ENCODE measurements at regions not wholly inside any gene's neighbourhood (a gene's known extent, or its start where the extent isn't known, plus 50 kb on each side); places are given as distances from the start of the nearest gene placed in this dataset.

GRCh38 chr4:137923494-137923893 is 318.7 kb downstream of the SLC7A11 start (continued):
- TF ChIP-seq, protein P1, sequence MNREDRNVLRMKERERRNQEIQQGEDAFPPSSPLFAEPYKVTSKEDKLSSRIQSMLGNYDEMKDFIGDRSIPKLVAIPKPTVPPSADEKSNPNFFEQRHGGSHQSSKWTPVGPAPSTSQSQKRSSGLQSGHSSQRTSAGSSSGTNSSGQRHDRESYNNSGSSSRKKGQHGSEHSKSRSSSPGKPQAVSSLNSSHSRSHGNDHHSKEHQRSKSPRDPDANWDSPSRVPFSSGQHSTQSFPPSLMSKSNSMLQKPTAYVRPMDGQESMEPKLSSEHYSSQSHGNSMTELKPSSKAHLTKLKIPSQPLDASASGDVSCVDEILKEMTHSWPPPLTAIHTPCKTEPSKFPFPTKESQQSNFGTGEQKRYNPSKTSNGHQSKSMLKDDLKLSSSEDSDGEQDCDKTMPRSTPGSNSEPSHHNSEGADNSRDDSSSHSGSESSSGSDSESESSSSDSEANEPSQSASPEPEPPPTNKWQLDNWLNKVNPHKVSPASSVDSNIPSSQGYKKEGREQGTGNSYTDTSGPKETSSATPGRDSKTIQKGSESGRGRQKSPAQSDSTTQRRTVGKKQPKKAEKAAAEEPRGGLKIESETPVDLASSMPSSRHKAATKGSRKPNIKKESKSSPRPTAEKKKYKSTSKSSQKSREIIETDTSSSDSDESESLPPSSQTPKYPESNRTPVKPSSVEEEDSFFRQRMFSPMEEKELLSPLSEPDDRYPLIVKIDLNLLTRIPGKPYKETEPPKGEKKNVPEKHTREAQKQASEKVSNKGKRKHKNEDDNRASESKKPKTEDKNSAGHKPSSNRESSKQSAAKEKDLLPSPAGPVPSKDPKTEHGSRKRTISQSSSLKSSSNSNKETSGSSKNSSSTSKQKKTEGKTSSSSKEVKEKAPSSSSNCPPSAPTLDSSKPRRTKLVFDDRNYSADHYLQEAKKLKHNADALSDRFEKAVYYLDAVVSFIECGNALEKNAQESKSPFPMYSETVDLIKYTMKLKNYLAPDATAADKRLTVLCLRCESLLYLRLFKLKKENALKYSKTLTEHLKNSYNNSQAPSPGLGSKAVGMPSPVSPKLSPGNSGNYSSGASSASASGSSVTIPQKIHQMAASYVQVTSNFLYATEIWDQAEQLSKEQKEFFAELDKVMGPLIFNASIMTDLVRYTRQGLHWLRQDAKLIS (CRISPR knock-in tag; IDR thresholded peaks at IDR 0.05; ENCODE audit: borderline replicate concordance), result no peak
- TF ChIP-seq ZNF423 (CRISPR knock-in tag; IDR thresholded peaks at IDR 0.05) (no peak), EMX1 (CRISPR knock-in tag; IDR thresholded peaks at IDR 0.05) (no peak), ESRRA (CRISPR knock-in tag; IDR thresholded peaks at IDR 0.05; ENCODE audit: borderline replicate concordance) (no peak), STAT6 (CRISPR knock-in tag; conservative IDR thresholded peaks at IDR 0.05; ENCODE audit: low read depth) (no peak), PRRX2 (CRISPR knock-in tag; IDR thresholded peaks at IDR 0.05) (no peak), GABPB1 (CRISPR knock-in tag; IDR thresholded peaks at IDR 0.05) (no peak), RORB (CRISPR knock-in tag; IDR thresholded peaks at IDR 0.05) (no peak), NFE2L1 (CRISPR knock-in tag; IDR thresholded peaks at IDR 0.05) (no peak), ZNF416 (CRISPR knock-in tag; IDR thresholded peaks at IDR 0.05) (no peak)
- TF ChIP-seq, protein P2, sequence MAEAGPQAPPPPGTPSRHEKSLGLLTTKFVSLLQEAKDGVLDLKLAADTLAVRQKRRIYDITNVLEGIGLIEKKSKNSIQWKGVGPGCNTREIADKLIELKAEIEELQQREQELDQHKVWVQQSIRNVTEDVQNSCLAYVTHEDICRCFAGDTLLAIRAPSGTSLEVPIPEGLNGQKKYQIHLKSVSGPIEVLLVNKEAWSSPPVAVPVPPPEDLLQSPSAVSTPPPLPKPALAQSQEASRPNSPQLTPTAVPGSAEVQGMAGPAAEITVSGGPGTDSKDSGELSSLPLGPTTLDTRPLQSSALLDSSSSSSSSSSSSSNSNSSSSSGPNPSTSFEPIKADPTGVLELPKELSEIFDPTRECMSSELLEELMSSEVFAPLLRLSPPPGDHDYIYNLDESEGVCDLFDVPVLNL (CRISPR knock-in tag; IDR thresholded peaks at IDR 0.05; ENCODE audit: borderline replicate concordance, low read depth), result no peak
- TF ChIP-seq, protein P3, sequence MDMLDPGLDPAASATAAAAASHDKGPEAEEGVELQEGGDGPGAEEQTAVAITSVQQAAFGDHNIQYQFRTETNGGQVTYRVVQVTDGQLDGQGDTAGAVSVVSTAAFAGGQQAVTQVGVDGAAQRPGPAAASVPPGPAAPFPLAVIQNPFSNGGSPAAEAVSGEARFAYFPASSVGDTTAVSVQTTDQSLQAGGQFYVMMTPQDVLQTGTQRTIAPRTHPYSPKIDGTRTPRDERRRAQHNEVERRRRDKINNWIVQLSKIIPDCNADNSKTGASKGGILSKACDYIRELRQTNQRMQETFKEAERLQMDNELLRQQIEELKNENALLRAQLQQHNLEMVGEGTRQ (CRISPR knock-in tag; IDR thresholded peaks at IDR 0.05), result no peak

GRCh38 chr4:137922721-137923120 is 319.4 kb downstream of the SLC7A11 start:
- H3K4me1 Mint-ChIP-seq, result no peaks in the 10 kb centered on the region
- POLR2A ChIA-PET, result no interaction called here
- no peaks in the 10 kb centered on the region; the same call in 1 of the 2 replicates for H3K9me3 Mint-ChIP-seq
- no peak for DNase-seq (ENCODE audit: low spot score)
- TF ChIP-seq, protein P4, sequence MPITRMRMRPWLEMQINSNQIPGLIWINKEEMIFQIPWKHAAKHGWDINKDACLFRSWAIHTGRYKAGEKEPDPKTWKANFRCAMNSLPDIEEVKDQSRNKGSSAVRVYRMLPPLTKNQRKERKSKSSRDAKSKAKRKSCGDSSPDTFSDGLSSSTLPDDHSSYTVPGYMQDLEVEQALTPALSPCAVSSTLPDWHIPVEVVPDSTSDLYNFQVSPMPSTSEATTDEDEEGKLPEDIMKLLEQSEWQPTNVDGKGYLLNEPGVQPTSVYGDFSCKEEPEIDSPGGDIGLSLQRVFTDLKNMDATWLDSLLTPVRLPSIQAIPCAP (CRISPR knock-in tag; IDR thresholded peaks at IDR 0.05), result no peak
- TF ChIP-seq ZNF396 (CRISPR knock-in tag; IDR thresholded peaks at IDR 0.05; ENCODE audit: borderline replicate concordance) (no peak), CREB1 (CRISPR knock-in tag; IDR thresholded peaks at IDR 0.05) (no peak), ZNF317 (CRISPR knock-in tag; IDR thresholded peaks at IDR 0.05; ENCODE audit: borderline replicate concordance, low read depth) (no peak), ZNF263 (CRISPR knock-in tag; IDR thresholded peaks at IDR 0.05; ENCODE audit: low read depth) (no peak), ARID4B (CRISPR knock-in tag; IDR thresholded peaks at IDR 0.05; ENCODE audit: borderline replicate concordance) (no peak)
- no peak for ATAC-seq
- no peak overlapping the region for H3K27ac Mint-ChIP-seq
- H3K36me3 Mint-ChIP-seq, result no peaks in the 10 kb centered on the region
- CTCF ChIA-PET, result no interaction called here
- H3K27me3 Mint-ChIP-seq (ENCODE audit: low read depth), result no peaks in the 10 kb centered on the region
- no peak overlapping the region for H3K4me3 Mint-ChIP-seq
